WI38 (cell line): ENCODE measurements at regions not wholly inside any gene's neighbourhood (a gene's known extent, or its start where the extent isn't known, plus 50 kb on each side); places are given as distances from the start of the nearest gene placed in this dataset.

Source experiments
- H3K4me3 ChIP-seq: 2 replicates; pipeline ENCODE4 v1.5.1; 2011; ENCODE audit warnings: low read depth, mild to moderate bottlenecking, control low read depth, low read length
- CTCF ChIP-seq: IDR thresholded peaks from 2 replicates; pipeline ENCODE4 v1.5.1; 2012; ENCODE audit warnings: low read depth, mild to moderate bottlenecking, control low read depth, low read length

- no peak for TF ChIP-seq CTCF
- H3K4me3 ChIP-seq = no peak overlapping the region
These were observed 391.6 kb downstream of the BRD1 start for GRCh38 chr22:49436056-49436455.

DNA sequence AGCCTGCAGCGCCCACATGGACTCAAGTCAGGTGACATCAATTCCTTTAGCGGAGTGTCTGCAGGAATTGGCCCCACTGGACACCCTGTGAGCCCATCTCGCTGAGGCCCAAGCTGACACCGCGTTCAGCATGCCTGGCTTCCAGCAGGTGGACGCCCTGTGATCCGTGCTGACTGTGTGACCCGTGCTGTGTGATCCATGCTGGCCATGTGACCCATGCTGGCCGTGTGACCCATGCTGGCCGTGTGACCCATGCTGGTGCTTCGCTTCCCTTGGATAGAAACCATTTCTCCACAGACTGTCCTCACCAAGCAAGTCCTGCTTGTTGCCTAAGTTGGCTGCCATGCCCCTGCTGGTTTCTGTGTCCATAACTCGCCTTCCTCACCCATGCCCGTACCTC lies 392.1 kb downstream of the BRD1 start:
- no peak overlapping the region for H3K4me3 ChIP-seq
- no peak for TF ChIP-seq CTCF

- H3K4me3 ChIP-seq = no peak overlapping the region
- no peak for TF ChIP-seq CTCF
These were observed 393.7 kb downstream of the BRD1 start for GRCh38 chr22:49433717-49434611.

- no peak for TF ChIP-seq CTCF
- H3K4me3 ChIP-seq = no peak overlapping the region
These were observed 394.7 kb downstream of the BRD1 start for GRCh38 chr22:49432897-49433443.

- no peak overlapping the region for H3K4me3 ChIP-seq
- no peak for TF ChIP-seq CTCF
These were observed 395.3 kb downstream of the BRD1 start for GRCh38 chr22:49432211-49432896.

GRCh38 chr22:49431551-49431950 lies 396.1 kb downstream of the BRD1 start:
- no peak for TF ChIP-seq CTCF
- H3K4me3 ChIP-seq = no peak overlapping the region

DNA sequence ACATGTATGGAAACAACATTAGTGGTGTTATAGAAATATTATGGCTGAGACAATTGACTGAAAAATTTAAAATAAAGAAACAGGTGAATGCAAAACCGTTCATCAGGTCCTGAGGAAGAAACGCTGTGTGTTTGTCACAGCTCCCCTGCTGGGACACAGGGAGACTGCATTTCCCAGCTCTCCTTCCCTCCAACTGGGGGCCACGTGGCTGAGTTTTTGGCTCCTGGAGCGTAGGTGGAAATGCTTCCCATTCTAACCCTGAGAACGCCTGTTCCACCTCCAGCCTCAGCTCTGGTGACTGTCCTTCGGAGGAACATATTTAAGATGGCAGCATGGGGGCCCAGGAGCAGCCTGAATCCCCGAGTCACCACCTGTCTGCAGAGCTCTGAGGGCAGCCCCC lies 398.6 kb downstream of the BRD1 start:
- H3K4me3 ChIP-seq = no peak overlapping the region
- no peak for TF ChIP-seq CTCF
